Testis (tissue), 2 donors: ENCODE measurements at regions not wholly inside any gene's neighbourhood (a gene's known extent, or its start where the extent isn't known, plus 50 kb on each side); places are given as distances from the start of the nearest gene placed in this dataset.

Experiments
- CTCF ChIP-seq, 3 experiments: fragments of 450-650 bp in 2 of 3; fragments of 200-600 bp in 1 of 3; sonication (generic) in 1 of 3; IDR thresholded peaks; one replicate each; pipeline ENCODE4 v1.5.1; 2016 to 2019; ENCODE audit warnings: antibody characterized with exemption in 3 of 3, mild to moderate bottlenecking in 2 of 3, moderate library complexity in 1 of 3
- POLR2A ChIP-seq: fragments of 450-650 bp; IDR thresholded peaks from one replicate; pipeline ENCODE4 v1.6.1; 2017; ENCODE audit warnings: antibody characterized with exemption, mild to moderate bottlenecking, moderate library complexity

- TF ChIP-seq CTCF (IDR thresholded peaks at IDR 0.05) (no peak), POLR2A (no peak)
Observed at GRCh38 chr9:129307227-129307970, 129.3 kb upstream of the IER5L start.
